ENCODE measurements at regions not wholly inside any gene's neighbourhood (a gene's known extent, or its start where the extent isn't known, plus 50 kb on each side); places are given as distances from the start of the nearest gene placed in this dataset.

DNA sequence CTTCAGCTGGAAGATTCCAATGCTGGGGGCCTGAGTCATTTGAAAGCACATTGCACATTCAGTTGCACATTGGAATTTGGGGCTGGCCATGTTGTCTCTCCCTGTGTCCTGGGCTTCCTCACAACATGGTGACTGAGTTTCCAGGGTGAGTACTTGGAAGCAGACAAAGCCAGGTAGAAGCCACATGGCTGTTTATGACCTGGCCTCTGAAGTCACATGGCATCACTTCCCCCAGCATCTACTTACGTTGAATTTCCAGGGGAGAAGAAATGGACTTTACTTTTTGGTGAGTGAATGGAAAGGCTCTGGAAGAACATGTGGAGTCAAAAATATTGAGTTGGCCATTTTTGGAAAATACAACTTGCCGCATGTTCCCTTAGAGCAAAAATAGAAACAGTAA is 155.5 kb downstream of the LINC00237 start:
- no peaks in the 10 kb centered on the region for H3K36me3 ChIP-seq
- H3K4me2 ChIP-seq, result no peak overlapping the region
- H3K9me3 ChIP-seq, result peaks cover 12% of the 10 kb centered on the region; the same call in 1 of the 2 replicates
- no peak overlapping the region for H3K9ac ChIP-seq
- H3K27me3 ChIP-seq, result no peaks in the 10 kb centered on the region
- H3K27ac ChIP-seq, result no peak overlapping the region
- H3K4me3 ChIP-seq, result no peak overlapping the region
- no peaks in the 10 kb centered on the region for H3K4me1 ChIP-seq
- TF ChIP-seq Cebpa-rat (IDR thresholded peaks at IDR 0.05), result no peak
- no peaks in the 10 kb centered on the region for H4K20me1 ChIP-seq

DNA sequence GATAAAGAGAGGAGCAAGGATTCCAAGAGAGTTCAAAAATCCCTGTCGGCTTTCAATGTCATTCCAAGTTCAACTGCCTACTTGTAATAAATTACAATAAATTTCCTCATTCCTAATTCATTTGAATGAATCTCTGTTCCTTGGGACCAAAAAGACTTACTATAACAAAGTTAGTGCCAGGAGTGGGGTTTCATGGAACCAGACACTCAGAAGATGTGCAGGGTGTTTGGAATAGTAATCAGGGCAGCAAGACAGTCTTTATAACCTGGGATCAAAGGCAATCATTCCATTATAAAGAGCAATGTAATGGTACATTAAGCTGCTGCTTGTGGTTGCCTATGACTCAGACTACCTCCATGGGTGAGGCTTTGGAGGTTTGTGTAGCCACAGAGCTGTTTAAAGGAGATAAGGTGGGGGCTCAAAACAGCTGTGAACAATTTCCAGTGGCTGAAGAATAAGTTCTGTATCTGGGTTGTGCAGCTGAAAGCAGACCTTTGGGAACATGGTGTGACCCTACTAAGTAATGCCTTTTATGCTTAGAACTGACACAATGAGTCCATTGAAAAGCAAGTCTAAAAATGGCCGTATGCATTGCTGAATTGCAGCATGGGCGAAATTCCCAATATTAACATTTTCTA is 159.9 kb downstream of the LINC00237 start:
- H3K27me3 ChIP-seq, result no peaks in the 10 kb centered on the region
- H3K9me3 ChIP-seq, result peaks cover 18% of the 10 kb centered on the region; the same call in 1 of the 2 replicates
- H4K20me1 ChIP-seq, result no peaks in the 10 kb centered on the region
- no peak overlapping the region for H3K4me3 ChIP-seq
- no peaks in the 10 kb centered on the region for H3K36me3 ChIP-seq
- H3K27ac ChIP-seq, result no peak overlapping the region
- 0 out of 2 replicates have a peak, but pooled peaks cover 4% of the 10 kb centered on the region for H3K4me1 ChIP-seq
- no peak overlapping the region for H3K9ac ChIP-seq
- no peak for TF ChIP-seq Cebpa-rat (IDR thresholded peaks at IDR 0.05)
- no peak overlapping the region for H3K4me2 ChIP-seq

DNA sequence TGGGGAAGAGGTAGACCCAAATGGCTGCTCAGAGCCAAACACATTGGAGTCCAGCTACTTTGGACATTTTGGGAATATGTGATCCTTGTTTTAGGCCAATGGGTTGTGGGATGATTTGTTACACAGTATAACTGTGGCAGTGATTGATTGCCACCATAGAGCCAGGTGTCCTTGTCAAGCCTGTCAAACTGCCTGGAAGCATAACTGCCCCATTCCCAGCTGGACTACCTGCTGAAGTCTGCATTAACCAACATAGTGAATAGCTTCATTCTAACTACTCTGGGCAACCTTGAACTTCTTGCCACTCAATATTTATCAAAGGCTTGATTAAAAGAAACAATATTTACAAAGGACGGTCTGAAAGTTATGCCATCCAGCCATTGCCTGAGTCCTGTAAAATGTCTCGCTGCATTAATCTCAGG is 164.7 kb downstream of the LINC00237 start:
- no peaks in the 10 kb centered on the region for H3K36me3 ChIP-seq
- 0 out of 2 replicates have a peak, but pooled peaks cover 4% of the 10 kb centered on the region for H3K4me1 ChIP-seq
- H3K27ac ChIP-seq, result no peak overlapping the region
- TF ChIP-seq Cebpa-rat (IDR thresholded peaks at IDR 0.05), result no peak
- H3K4me3 ChIP-seq, result no peak overlapping the region
- no peaks in the 10 kb centered on the region for H4K20me1 ChIP-seq
- no peaks in the 10 kb centered on the region for H3K27me3 ChIP-seq
- no peak overlapping the region for H3K4me2 ChIP-seq
- H3K9ac ChIP-seq, result no peak overlapping the region
- peaks cover 15% of the 10 kb centered on the region; the same call in 1 of the 2 replicates for H3K9me3 ChIP-seq

DNA sequence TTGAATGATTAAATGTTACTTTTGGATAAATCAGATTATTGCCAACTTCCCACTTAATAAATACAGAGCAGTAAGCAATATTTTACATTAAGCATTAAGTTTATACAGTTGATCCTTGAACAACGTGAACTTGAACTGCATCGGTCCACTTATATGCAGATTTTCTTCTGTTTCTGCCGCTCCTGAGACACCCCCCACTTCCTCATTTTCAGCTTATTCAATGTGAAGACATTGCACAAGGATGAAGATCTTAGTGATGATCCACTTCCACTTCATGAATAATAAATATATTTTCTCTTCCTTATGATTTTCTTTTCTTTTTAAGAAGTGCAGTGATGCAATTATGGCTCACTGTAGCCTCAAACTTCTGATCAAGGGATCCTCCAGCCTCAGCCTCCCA is 167.2 kb downstream of the LINC00237 start:
- Histone ChIP-seq H3K9me3 (no peaks in the 10 kb centered on the region), H3K27ac (no peak overlapping the region), H3K36me3 (no peaks in the 10 kb centered on the region), H3K4me3 (no peak overlapping the region), H3K4me1 (0 out of 2 replicates have a peak, but pooled peaks cover 4% of the 10 kb centered on the region), H3K9ac (no peak overlapping the region), H3K4me2 (no peak overlapping the region), H3K27me3 (no peaks in the 10 kb centered on the region), H4K20me1 (no peaks in the 10 kb centered on the region)
- TF ChIP-seq Cebpa-rat (IDR thresholded peaks at IDR 0.05), result no peak

DNA sequence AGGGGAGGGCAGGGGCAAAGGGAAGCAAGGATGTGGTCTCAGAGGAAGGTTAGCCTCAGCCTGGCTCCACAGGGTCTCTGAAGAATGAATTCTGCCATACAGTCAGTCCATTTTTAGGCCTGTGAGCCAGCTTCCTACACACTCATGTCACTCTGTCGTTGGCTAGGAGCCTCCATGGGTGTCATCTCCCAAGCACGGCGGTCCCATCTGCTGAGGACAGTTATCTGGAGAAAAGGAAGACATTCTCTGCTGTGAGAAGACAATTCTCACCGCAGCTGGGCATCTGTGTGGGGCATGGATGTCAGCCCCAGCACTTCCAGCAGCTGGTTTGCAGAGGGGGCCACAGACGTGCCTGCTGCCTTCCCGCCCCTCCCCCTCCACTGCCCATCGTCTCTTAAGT is 167.6 kb downstream of the LINC00237 start:
- no peak for TF ChIP-seq Cebpa-rat (IDR thresholded peaks at IDR 0.05)
- Histone ChIP-seq H3K27ac (no peak overlapping the region), H3K9me3 (no peaks in the 10 kb centered on the region), H3K4me2 (no peak overlapping the region), H3K36me3 (no peaks in the 10 kb centered on the region), H3K4me1 (0 out of 2 replicates have a peak, but pooled peaks cover 4% of the 10 kb centered on the region), H4K20me1 (no peaks in the 10 kb centered on the region), H3K9ac (no peak overlapping the region), H3K27me3 (no peaks in the 10 kb centered on the region), H3K4me3 (no peak overlapping the region)

DNA sequence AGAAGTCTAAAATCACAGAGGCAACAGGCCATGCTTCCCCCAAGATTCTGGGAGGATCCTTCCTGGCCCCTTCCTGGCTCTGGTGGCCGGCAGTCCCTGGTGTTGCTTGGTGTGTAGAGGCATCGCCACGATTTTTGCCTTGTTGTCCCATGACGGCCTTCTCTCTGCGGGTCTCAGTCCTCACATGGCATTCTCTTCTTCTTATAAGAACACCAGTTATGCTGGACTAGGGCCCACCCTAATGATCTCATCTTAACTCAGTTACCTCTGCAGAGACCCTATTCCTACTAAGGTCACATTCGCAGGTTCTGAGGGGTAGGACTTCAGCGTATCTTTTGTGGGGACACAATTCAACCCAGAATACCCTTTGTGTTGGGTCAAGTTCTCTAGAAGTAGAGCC is 168.0 kb downstream of the LINC00237 start:
- TF ChIP-seq Cebpa-rat (IDR thresholded peaks at IDR 0.05), result no peak
- Histone ChIP-seq H4K20me1 (no peaks in the 10 kb centered on the region), H3K4me3 (no peak overlapping the region), H3K4me1 (0 out of 2 replicates have a peak, but pooled peaks cover 4% of the 10 kb centered on the region), H3K4me2 (no peak overlapping the region), H3K9me3 (no peaks in the 10 kb centered on the region), H3K9ac (no peak overlapping the region), H3K27me3 (no peaks in the 10 kb centered on the region), H3K27ac (no peak overlapping the region), H3K36me3 (no peaks in the 10 kb centered on the region)

DNA sequence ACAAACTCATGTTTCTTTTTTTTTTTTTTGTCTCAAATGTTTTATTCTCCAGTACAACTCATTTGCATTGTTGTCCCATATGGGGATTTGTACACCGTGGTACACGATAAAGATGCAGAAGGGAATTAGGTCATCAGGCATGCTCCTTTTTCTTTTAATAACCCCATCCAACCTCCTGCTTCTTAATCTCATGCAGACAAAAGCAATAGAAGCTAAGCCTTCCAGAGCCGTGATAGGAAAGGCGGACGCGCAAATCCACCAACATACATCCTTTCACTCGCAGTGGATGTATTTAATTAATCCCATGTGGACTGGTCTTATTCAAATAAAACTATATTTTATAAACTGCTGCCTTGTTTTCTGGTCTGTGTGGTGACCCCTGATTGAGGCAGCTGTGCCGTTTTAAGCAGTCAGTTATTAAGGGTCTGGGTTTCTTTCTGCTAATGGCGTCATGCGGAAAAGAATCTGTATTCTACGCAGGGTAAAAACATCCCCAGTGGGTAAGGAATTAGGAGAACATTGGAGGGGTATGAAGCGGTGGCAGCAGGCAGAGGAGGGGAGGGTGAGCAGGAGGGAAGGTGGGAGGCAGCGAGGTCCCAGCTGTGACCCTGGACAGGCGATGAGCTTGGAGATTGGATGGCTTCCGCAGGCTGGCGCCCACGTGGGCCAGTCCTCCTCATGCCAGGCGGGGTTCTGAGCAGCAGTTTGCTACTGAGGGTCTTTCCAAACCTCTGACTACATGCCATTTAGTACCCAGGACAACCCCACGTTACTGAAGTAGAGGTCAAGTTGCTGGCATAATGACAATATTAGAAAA is 172.8 kb downstream of the LINC00237 start:
- TF ChIP-seq Cebpa-rat (IDR thresholded peaks at IDR 0.05), result no peak
- H3K4me1 ChIP-seq, result no peaks in the 10 kb centered on the region
- H3K27ac ChIP-seq, result no peak overlapping the region
- no peaks in the 10 kb centered on the region for H3K9me3 ChIP-seq
- H4K20me1 ChIP-seq, result no peaks in the 10 kb centered on the region
- H3K4me3 ChIP-seq, result no peak overlapping the region
- no peaks in the 10 kb centered on the region for H3K36me3 ChIP-seq
- no peak overlapping the region for H3K9ac ChIP-seq
- H3K4me2 ChIP-seq, result no peak overlapping the region
- H3K27me3 ChIP-seq, result no peaks in the 10 kb centered on the region

DNA sequence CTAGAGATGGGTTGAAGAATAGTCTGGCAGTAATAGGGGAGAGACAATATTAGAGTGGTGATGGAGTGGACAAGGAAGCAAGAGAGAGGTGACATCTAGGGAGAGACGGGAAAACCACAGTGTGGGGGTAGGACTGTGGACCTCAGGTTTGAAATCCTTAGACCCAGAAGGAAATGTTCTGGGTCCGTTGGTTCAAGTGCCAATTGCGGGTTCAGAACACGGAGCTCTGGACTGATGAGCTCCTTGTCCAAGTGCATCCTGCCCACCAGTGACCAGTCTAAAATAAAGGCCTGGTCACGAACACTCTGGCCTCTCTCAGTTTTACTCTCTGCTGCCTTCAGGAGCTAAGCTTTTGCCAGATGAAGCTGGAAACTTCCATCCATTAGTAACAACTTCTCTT is 174.0 kb downstream of the LINC00237 start:
- no peaks in the 10 kb centered on the region for H3K27me3 ChIP-seq

DNA sequence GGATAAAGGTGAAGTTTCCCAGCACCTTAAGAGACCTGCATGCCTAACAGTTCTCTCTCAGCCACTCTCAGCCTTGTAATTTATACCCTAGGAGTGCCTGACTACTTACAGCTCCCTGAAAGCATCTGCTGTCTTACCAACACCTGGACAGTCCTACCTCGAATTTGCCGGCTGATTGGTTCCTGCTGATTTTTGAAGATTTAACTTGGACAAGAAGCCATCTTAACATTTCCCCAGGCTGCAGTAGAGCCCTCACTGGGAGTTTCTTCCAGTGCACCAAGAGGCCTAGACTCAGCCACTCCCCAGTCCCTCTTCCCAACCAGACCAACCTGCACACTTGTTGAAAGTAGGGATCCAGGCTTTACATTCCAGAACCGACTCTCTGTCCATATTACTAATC is 174.5 kb downstream of the LINC00237 start:
- H3K9ac ChIP-seq, result no peak overlapping the region
- no peak overlapping the region for H3K27ac ChIP-seq
- H3K27me3 ChIP-seq, result no peaks in the 10 kb centered on the region

More for the DNA sequence above, 174.0 kb downstream of the LINC00237 start:
- no peaks in the 10 kb centered on the region for H3K9me3 ChIP-seq
- no peaks in the 10 kb centered on the region for H3K36me3 ChIP-seq
- TF ChIP-seq Cebpa-rat (IDR thresholded peaks at IDR 0.05), result no peak
- H3K4me3 ChIP-seq, result no peak overlapping the region
- no peak overlapping the region for H3K27ac ChIP-seq
- H3K4me1 ChIP-seq, result no peaks in the 10 kb centered on the region
- no peak overlapping the region for H3K4me2 ChIP-seq
- H4K20me1 ChIP-seq, result no peaks in the 10 kb centered on the region
- H3K9ac ChIP-seq, result no peak overlapping the region

DNA sequence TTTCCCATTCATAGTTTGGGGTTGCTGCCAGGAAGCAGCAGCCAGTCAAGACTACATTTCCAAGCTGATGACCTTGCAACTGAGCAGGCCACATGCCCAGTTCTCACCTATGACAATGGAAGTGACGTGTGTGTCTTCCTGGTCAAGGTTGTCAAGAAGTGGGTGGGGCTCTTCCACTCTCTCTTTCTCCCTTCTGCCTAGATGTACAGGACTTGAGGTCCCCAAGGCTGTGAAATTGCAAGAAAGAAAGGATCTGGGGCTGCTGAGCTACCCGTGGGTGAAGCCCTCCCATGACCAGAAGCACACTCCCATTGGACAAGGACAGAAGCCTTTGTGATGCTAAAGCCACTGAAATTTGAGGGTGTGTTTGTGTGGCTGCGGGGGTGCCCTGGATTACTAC is 175.1 kb downstream of the LINC00237 start:
- no peaks in the 10 kb centered on the region for H3K4me1 ChIP-seq
- H3K4me2 ChIP-seq, result no peak overlapping the region
- H3K27me3 ChIP-seq, result no peaks in the 10 kb centered on the region
- no peak overlapping the region for H3K27ac ChIP-seq
- H3K9ac ChIP-seq, result no peak overlapping the region
- no peak for TF ChIP-seq Cebpa-rat (IDR thresholded peaks at IDR 0.05)
- no peaks in the 10 kb centered on the region for H3K9me3 ChIP-seq
- H4K20me1 ChIP-seq, result no peaks in the 10 kb centered on the region
- H3K36me3 ChIP-seq, result no peaks in the 10 kb centered on the region
- H3K4me3 ChIP-seq, result no peak overlapping the region

More for the DNA sequence above, 174.5 kb downstream of the LINC00237 start:
- Histone ChIP-seq H3K9me3 (no peaks in the 10 kb centered on the region), H3K4me2 (no peak overlapping the region), H3K36me3 (no peaks in the 10 kb centered on the region), H3K4me3 (no peak overlapping the region), H4K20me1 (no peaks in the 10 kb centered on the region), H3K4me1 (no peaks in the 10 kb centered on the region)
- TF ChIP-seq Cebpa-rat (IDR thresholded peaks at IDR 0.05), result no peak
